ENCODE measurements at regions not wholly inside any gene's neighbourhood (a gene's known extent, or its start where the extent isn't known, plus 50 kb on each side); places are given as distances from the start of the nearest gene placed in this dataset.

DNA sequence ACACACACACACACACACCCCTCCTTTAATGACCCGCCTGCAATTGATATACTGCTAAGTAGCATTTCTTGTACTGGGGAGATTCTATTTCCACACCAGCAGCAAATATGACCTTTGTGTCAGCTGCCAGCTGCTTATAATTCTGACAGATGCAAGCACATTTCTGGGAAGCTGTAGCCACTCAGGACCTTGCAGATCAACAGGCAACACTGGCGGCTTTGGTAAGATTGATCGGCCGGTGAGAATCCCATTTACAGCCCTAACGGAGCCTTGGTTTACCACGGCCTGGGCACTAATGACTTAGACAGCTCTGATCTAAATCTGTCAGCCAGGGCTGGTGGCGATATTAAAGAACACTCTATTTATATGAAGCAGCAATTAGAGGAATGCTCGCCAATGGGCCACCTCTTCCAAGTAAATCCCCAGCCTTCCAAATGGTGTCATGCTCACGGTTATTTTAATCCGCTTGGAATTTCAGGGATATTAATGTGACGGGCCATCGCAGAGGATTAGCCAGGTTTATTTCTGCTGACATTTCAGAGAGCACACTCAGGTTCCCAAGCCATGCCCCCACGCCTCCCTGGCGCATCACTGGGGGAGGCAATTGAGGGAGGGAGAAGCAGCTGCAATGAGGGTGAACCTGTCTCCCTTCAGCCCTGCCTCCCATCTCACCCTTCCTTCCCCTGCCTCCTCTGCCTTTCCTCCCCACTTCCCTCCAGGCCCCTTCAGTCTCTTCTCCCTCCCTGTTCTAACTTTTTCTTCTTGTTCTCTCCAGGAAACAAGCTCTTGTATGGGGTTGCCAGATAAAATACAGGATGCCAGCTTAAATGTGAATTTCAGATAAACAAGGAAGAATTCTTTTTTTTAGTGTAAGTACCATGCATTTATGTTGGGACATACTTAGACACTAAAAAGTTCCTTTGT, 287.0 kb downstream of the TLE3 start:
- TF ChIP-seq, protein P1, sequence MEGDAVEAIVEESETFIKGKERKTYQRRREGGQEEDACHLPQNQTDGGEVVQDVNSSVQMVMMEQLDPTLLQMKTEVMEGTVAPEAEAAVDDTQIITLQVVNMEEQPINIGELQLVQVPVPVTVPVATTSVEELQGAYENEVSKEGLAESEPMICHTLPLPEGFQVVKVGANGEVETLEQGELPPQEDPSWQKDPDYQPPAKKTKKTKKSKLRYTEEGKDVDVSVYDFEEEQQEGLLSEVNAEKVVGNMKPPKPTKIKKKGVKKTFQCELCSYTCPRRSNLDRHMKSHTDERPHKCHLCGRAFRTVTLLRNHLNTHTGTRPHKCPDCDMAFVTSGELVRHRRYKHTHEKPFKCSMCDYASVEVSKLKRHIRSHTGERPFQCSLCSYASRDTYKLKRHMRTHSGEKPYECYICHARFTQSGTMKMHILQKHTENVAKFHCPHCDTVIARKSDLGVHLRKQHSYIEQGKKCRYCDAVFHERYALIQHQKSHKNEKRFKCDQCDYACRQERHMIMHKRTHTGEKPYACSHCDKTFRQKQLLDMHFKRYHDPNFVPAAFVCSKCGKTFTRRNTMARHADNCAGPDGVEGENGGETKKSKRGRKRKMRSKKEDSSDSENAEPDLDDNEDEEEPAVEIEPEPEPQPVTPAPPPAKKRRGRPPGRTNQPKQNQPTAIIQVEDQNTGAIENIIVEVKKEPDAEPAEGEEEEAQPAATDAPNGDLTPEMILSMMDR (IDR thresholded peaks at IDR 0.05): no peak
- no peak for TF ChIP-seq ZFX (IDR thresholded peaks at IDR 0.05; ENCODE audit: borderline replicate concordance)
- no peak overlapping the region for H3K27ac ChIP-seq

GRCh38 chr15:69812861-69813261, 284.9 kb downstream of the TLE3 start:
- TF ChIP-seq, protein P1 (IDR thresholded peaks at IDR 0.05): no peak
- no peak for TF ChIP-seq ZFX (IDR thresholded peaks at IDR 0.05; ENCODE audit: borderline replicate concordance)
- no peak overlapping the region for H3K27ac ChIP-seq

- TF ChIP-seq ZFX (IDR thresholded peaks at IDR 0.05; ENCODE audit: borderline replicate concordance): no peak
- TF ChIP-seq, protein P1 (IDR thresholded peaks at IDR 0.05): no peak
- no peak overlapping the region for H3K27ac ChIP-seq
These were observed 283.8 kb downstream of the TLE3 start for GRCh38 chr15:69813881-69814280.

DNA sequence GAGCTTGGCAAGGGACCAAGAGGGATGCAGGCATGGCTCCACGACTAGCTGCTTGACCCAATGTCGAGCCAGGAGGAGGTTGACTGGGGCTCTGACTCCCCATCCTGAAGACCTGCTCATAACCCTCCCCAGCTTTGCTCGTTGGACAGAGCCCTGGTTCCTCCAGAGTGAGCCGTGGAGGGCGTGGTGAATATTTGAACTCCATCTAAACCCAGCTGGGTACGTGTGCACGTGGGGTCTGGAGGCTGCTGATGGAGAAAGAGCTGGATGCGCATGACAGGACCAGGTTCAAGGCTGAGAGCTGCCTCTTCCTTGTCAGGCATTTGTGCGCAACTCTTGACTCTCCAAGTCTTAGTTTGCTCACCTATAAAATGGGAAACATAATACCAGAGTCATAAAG, 282.8 kb downstream of the TLE3 start:
- H3K27ac ChIP-seq: no peak overlapping the region
- no peak for TF ChIP-seq ZFX (IDR thresholded peaks at IDR 0.05; ENCODE audit: borderline replicate concordance)
- TF ChIP-seq, protein P1 (IDR thresholded peaks at IDR 0.05): no peak

DNA sequence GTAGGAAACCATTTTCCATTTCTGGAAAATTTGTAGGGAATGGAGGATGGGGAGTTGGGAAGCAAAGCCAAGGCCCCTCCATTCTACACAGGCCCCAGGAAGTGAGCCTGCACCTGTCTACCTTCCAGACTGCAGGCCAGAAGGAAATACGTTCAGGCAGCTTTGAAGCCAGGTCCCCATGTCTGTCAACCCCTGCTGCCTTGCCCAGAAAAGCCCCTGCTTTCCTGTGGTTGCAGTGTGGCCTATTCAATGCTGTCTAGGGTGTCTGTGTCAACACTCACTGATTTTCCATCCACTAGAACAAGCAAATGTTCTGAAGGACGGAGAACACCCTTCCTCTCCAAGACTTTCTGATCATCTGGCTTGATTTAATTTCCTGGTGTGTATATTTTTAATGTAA, 281.9 kb downstream of the TLE3 start:
- no peak for TF ChIP-seq ZFX (IDR thresholded peaks at IDR 0.05; ENCODE audit: borderline replicate concordance)
- TF ChIP-seq, protein P1 (IDR thresholded peaks at IDR 0.05): no peak

GRCh38 chr15:69816522-69816921, 281.2 kb downstream of the TLE3 start:
- no peak overlapping the region for H3K27ac ChIP-seq
- TF ChIP-seq ZFX (IDR thresholded peaks at IDR 0.05; ENCODE audit: borderline replicate concordance): no peak

More for the DNA sequence above, 281.9 kb downstream of the TLE3 start:
- no peak overlapping the region for H3K27ac ChIP-seq

DNA sequence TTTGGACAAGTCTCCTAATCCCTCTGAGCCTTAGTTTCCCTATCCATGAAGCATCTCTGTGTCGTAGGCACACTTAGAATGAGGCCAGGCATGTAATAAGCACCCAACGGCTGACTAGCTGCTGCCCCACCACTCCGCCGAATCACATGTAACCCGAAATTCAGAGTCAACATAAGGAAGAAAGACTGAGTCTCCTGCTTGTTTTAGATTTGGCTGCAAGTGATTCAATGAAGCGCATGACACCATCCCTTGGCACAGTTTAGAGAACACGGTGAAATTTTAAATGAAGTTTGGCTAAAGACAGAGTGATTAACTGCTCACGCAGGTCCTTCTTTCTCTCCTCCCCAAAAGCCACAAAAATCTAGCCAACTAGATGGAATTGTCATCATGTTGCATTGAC, 279.2 kb downstream of the TLE3 start:
- no peak overlapping the region for H3K27ac ChIP-seq
- TF ChIP-seq, protein P1 (IDR thresholded peaks at IDR 0.05): no peak
- no peak for TF ChIP-seq ZFX (IDR thresholded peaks at IDR 0.05; ENCODE audit: borderline replicate concordance)

All from 22Rv1 (cell line).